Lower leg skin (tissue), 3 donors: ENCODE measurements at regions not wholly inside any gene's neighbourhood (a gene's known extent, or its start where the extent isn't known, plus 50 kb on each side); places are given as distances from the start of the nearest gene placed in this dataset.
"Not testable (repeated sequence)": the region's sequence is repeated elsewhere in the genome, so short reads cannot be mapped to it uniquely, and the experiment has no call there.

Experiments used
- CTCF ChIP-seq, 3 donors: fragments of 450-650 bp; IDR thresholded peaks; one replicate each; pipeline ENCODE4 v1.5.1; 2016; ENCODE audit warnings: antibody characterized with exemption in 3 of 3, mild to moderate bottlenecking in 3 of 3, moderate library complexity in 2 of 3
- POLR2A ChIP-seq, 2 donors: fragments of 450-650 bp; IDR thresholded peaks; one replicate each; pipeline ENCODE4 v1.6.1; 2016 to 2017; ENCODE audit warnings: antibody characterized with exemption in 2 of 2, mild to moderate bottlenecking in 1 of 2, moderate library complexity in 1 of 2

- not testable (repeated sequence) for TF ChIP-seq POLR2A, CTCF (IDR thresholded peaks at IDR 0.05)
These were observed 162.3 kb downstream of the KBTBD2 start for GRCh38 chr7:32729335-32729675.
